ENCODE measurements at regions not wholly inside any gene's neighbourhood (a gene's known extent, or its start where the extent isn't known, plus 50 kb on each side); places are given as distances from the start of the nearest gene placed in this dataset.

- H3K4me3 ChIP-seq (IDR thresholded peaks at IDR 0.05; ENCODE audit: insufficient read depth, low read depth, low read length) = no peak overlapping the region
- H3K79me2 ChIP-seq (ENCODE audit: insufficient read depth, low read depth) = no peaks in the 10 kb centered on the region
- no peaks in the 10 kb centered on the region for H3K36me3 ChIP-seq (ENCODE audit: insufficient read depth)
- H3K9ac ChIP-seq = no peak overlapping the region
- TF ChIP-seq, protein P1, sequence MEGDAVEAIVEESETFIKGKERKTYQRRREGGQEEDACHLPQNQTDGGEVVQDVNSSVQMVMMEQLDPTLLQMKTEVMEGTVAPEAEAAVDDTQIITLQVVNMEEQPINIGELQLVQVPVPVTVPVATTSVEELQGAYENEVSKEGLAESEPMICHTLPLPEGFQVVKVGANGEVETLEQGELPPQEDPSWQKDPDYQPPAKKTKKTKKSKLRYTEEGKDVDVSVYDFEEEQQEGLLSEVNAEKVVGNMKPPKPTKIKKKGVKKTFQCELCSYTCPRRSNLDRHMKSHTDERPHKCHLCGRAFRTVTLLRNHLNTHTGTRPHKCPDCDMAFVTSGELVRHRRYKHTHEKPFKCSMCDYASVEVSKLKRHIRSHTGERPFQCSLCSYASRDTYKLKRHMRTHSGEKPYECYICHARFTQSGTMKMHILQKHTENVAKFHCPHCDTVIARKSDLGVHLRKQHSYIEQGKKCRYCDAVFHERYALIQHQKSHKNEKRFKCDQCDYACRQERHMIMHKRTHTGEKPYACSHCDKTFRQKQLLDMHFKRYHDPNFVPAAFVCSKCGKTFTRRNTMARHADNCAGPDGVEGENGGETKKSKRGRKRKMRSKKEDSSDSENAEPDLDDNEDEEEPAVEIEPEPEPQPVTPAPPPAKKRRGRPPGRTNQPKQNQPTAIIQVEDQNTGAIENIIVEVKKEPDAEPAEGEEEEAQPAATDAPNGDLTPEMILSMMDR (conservative IDR thresholded peaks at IDR 0.05; ENCODE audit: low read depth, low read length) = no peak
- H4K20me1 ChIP-seq (ENCODE audit: insufficient read depth) = no peaks in the 10 kb centered on the region
- 0 out of 2 replicates have a peak overlapping the region, but pooled peaks have one; percentile 32 for H2AFZ ChIP-seq (ENCODE audit: low read depth)
- peak overlapping the region; percentile 58 for H3K4me2 ChIP-seq
- peaks cover 22% of the 10 kb centered on the region for H3K4me1 ChIP-seq (ENCODE audit: low read depth, poor library complexity, severe bottlenecking)
- H3K27ac ChIP-seq = no peak overlapping the region
- no peaks in the 10 kb centered on the region for H3K27me3 ChIP-seq (ENCODE audit: insufficient read depth, low read depth)
Observed at GRCh38 chr2:105553538-105554196, 154.8 kb upstream of the FHL2 start.

DNA sequence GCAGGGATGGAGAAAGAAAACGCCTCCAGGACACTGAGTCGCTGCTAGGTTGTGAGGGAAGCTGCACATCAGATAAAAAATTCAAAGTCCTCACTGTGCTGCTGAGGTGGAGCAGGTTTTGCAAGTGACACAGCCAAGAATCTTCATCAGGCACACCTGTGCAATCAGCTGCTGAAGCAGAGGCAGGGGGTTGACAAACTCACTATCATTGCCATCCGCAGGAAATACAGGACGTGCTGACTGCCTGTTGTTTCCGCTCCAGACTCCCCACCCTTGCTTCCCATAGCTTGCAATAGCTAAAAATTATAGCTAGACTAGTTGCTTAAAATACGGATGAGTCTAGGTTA lies 147.8 kb upstream of the FHL2 start:
- Histone ChIP-seq H3K4me3 (IDR thresholded peaks at IDR 0.05; ENCODE audit: insufficient read depth, low read depth, low read length) (no peak overlapping the region), H3K79me2 (ENCODE audit: insufficient read depth, low read depth) (no peaks in the 10 kb centered on the region), H3K9ac (no peak overlapping the region), H3K4me2 (no peak overlapping the region), H3K27ac (no peak overlapping the region), H3K36me3 (ENCODE audit: insufficient read depth) (no peaks in the 10 kb centered on the region), H4K20me1 (ENCODE audit: insufficient read depth) (no peaks in the 10 kb centered on the region), H3K27me3 (ENCODE audit: insufficient read depth, low read depth) (no peaks in the 10 kb centered on the region), H2AFZ (ENCODE audit: low read depth) (no peak overlapping the region), H3K4me1 (ENCODE audit: low read depth, poor library complexity, severe bottlenecking) (peaks cover 5% of the 10 kb centered on the region)
- TF ChIP-seq, protein P1 (conservative IDR thresholded peaks at IDR 0.05; ENCODE audit: low read depth, low read length) = no peak

- H3K27ac ChIP-seq = no peak overlapping the region
- H3K4me1 ChIP-seq (ENCODE audit: low read depth, poor library complexity, severe bottlenecking) = peaks cover 5% of the 10 kb centered on the region
- H3K4me2 ChIP-seq = no peak overlapping the region
- H3K9ac ChIP-seq = no peak overlapping the region
- no peak overlapping the region for H2AFZ ChIP-seq (ENCODE audit: low read depth)
- no peaks in the 10 kb centered on the region for H3K36me3 ChIP-seq (ENCODE audit: insufficient read depth)
- TF ChIP-seq, protein P1 (conservative IDR thresholded peaks at IDR 0.05; ENCODE audit: low read depth, low read length) = peak; percentile 88
- H4K20me1 ChIP-seq (ENCODE audit: insufficient read depth) = no peaks in the 10 kb centered on the region
- no peaks in the 10 kb centered on the region for H3K79me2 ChIP-seq (ENCODE audit: insufficient read depth, low read depth)
- no peaks in the 10 kb centered on the region for H3K27me3 ChIP-seq (ENCODE audit: insufficient read depth, low read depth)
- no peak overlapping the region for H3K4me3 ChIP-seq (IDR thresholded peaks at IDR 0.05; ENCODE audit: insufficient read depth, low read depth, low read length)
Observed at GRCh38 chr2:105545730-105546627, 147.1 kb upstream of the FHL2 start.

GRCh38 chr2:105544591-105545377 lies 145.9 kb upstream of the FHL2 start:
- Histone ChIP-seq H3K27me3 (ENCODE audit: insufficient read depth, low read depth) (no peaks in the 10 kb centered on the region), H3K4me3 (IDR thresholded peaks at IDR 0.05; ENCODE audit: insufficient read depth, low read depth, low read length) (no peak overlapping the region), H3K36me3 (ENCODE audit: insufficient read depth) (no peaks in the 10 kb centered on the region), H4K20me1 (ENCODE audit: insufficient read depth) (no peaks in the 10 kb centered on the region), H3K79me2 (ENCODE audit: insufficient read depth, low read depth) (no peaks in the 10 kb centered on the region), H3K4me1 (ENCODE audit: low read depth, poor library complexity, severe bottlenecking) (peaks cover 5% of the 10 kb centered on the region), H3K9ac (no peak overlapping the region), H2AFZ (ENCODE audit: low read depth) (no peak overlapping the region), H3K27ac (no peak overlapping the region), H3K4me2 (no peak overlapping the region)
- TF ChIP-seq, protein P1 (conservative IDR thresholded peaks at IDR 0.05; ENCODE audit: low read depth, low read length) = no peak
